ENCODE measurements at regions not wholly inside any gene's neighbourhood (a gene's known extent, or its start where the extent isn't known, plus 50 kb on each side); places are given as distances from the start of the nearest gene placed in this dataset.

DNA sequence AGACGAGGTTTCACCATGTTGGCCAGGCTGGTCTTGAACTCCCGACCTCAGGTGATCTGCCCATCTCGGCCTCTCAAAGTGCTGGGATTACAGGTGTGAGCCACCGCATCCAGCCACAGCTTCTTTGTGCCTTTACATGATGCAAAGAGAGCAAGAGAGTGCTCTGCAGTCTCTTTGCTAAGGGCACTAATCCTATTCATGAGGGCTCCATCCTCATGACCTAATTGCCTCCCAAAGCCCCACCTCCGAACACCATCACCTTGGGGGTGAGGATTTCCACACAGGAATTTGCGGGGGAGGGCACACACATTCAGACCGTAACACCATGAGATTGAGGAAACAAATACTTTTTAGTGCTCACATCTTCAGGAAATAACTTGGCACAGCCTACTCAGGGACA is 91.8 kb downstream of the PDCL3 start:
- Histone ChIP-seq H3K27ac (ENCODE audit: insufficient read depth, low read depth, low read length) (no peak overlapping the region), H4K20me1 (replicated peaks; ENCODE audit: control insufficient read depth, extremely low read depth, insufficient read depth, low read length) (no peaks in the 10 kb centered on the region), H3K4me2 (ENCODE audit: insufficient read depth, low read length) (no peak overlapping the region), H3K9me1 (replicated peaks; ENCODE audit: control insufficient read depth, extremely low read depth, insufficient read depth, low read length) (no peaks in the 10 kb centered on the region), H3K27me3 (ENCODE audit: control insufficient read depth in 2 of 2, insufficient read depth in 2 of 2, low read length in 2 of 2) (peaks cover 7 to 9% of the 10 kb centered on the region in 2 experiments), H3K9ac (replicated peaks; ENCODE audit: extremely low read depth, insufficient read depth, low read length) (no peak overlapping the region), H3K9me3 (replicated peaks; ENCODE audit: control insufficient read depth, insufficient read depth, low read length) (no peaks in the 10 kb centered on the region), H2AFZ (ENCODE audit: low read depth, low read length) (no peak overlapping the region), H3K4me3 (replicated peaks in 1 of 3; ENCODE audit: insufficient read depth in 1 of 3, low read depth in 1 of 3, low read length in 3 of 3) (no peak overlapping the region), H3K4me1 (ENCODE audit: control insufficient read depth, extremely low read depth, insufficient read depth, low read length) (no peaks in the 10 kb centered on the region), H3K36me3 (ENCODE audit: control insufficient read depth in 2 of 2, extremely low read depth in 1 of 2, insufficient read depth in 2 of 2, low read length in 2 of 2) (no peaks in the 10 kb centered on the region), H3K79me2 (ENCODE audit: control insufficient read depth, insufficient read depth, low read length) (no peaks in the 10 kb centered on the region)
- DNase-seq (ENCODE audit: low read depth, low spot score) (no peak), FAIRE-seq (no peak)
- TF ChIP-seq MYC (IDR thresholded peaks at IDR 0.05; ENCODE audit: low read depth, low read length) (no peak), FOS (IDR thresholded peaks at IDR 0.05; ENCODE audit: borderline replicate concordance, insufficient read depth, low read length) (no peak), GATA2 (IDR thresholded peaks at IDR 0.05; ENCODE audit: insufficient read depth, insufficient read length, low read depth, low read length) (no peak), EZH2 (IDR thresholded peaks at IDR 0.05; ENCODE audit: borderline replicate concordance, low read depth, low read length, severe bottlenecking) (no peak), POLR2AphosphoS5 (IDR thresholded peaks at IDR 0.05; ENCODE audit: insufficient read depth, low read depth, low read length) (no peak), POLR2A (IDR thresholded peaks at IDR 0.05; ENCODE audit: low read depth, low read length) (no peak), JUN (IDR thresholded peaks at IDR 0.05; ENCODE audit: borderline replicate concordance, insufficient read depth, insufficient read length, low read depth) (no peak)
- TF ChIP-seq, protein P1, sequence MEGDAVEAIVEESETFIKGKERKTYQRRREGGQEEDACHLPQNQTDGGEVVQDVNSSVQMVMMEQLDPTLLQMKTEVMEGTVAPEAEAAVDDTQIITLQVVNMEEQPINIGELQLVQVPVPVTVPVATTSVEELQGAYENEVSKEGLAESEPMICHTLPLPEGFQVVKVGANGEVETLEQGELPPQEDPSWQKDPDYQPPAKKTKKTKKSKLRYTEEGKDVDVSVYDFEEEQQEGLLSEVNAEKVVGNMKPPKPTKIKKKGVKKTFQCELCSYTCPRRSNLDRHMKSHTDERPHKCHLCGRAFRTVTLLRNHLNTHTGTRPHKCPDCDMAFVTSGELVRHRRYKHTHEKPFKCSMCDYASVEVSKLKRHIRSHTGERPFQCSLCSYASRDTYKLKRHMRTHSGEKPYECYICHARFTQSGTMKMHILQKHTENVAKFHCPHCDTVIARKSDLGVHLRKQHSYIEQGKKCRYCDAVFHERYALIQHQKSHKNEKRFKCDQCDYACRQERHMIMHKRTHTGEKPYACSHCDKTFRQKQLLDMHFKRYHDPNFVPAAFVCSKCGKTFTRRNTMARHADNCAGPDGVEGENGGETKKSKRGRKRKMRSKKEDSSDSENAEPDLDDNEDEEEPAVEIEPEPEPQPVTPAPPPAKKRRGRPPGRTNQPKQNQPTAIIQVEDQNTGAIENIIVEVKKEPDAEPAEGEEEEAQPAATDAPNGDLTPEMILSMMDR (IDR thresholded peaks at IDR 0.05; ENCODE audit: extremely low read depth in 1 of 2, insufficient read depth in 1 of 2, low read depth in 1 of 2, low read length in 2 of 2): no peak
- TF ChIP-seq, protein P2, sequence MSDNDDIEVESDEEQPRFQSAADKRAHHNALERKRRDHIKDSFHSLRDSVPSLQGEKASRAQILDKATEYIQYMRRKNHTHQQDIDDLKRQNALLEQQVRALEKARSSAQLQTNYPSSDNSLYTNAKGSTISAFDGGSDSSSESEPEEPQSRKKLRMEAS (IDR thresholded peaks at IDR 0.05; ENCODE audit: insufficient read depth, insufficient read length): no peak
- intact Hi-C loops (cut with micrococcal nuclease) (no loop called here), dilution Hi-C loops (cut with MboI; ENCODE audit: extremely low pct_ligation_motif_present, low sequenced_read_pairs) (no loop called here)
- ChIA-PET CTCF (no interaction called here), POLR2A (no interaction called here)
- BruUV-seq (replicated peaks): no TSS peak
